Neuron (in vitro differentiated cells): ENCODE measurements at regions not wholly inside any gene's neighbourhood (a gene's known extent, or its start where the extent isn't known, plus 50 kb on each side); places are given as distances from the start of the nearest gene placed in this dataset.

Experiments used
- H2AFZ ChIP-seq: one replicate; pipeline ENCODE4 v1.6.1; 2013; ENCODE audit warnings: low read depth, mild to moderate bottlenecking, inconsistent platforms, low read length, moderate library complexity
- H3K27me3 ChIP-seq: one replicate; pipeline ENCODE4 v1.6.1; 2013; ENCODE audit warnings: low read length; ENCODE audit not compliant: insufficient read depth
- H3K36me3 ChIP-seq: one replicate; pipeline ENCODE4 v1.6.1; 2013; ENCODE audit warnings: low read length; ENCODE audit not compliant: insufficient read depth
- H3K4me1 ChIP-seq: one replicate; pipeline ENCODE4 v1.6.1; 2013; ENCODE audit warnings: low read length; ENCODE audit not compliant: insufficient read depth
- H3K4me3 ChIP-seq: 2 replicates; pipeline ENCODE4 v1.5.1; 2013; ENCODE audit warnings: mild to moderate bottlenecking, low read length, moderate library complexity
- H3K9me3 ChIP-seq: one replicate; pipeline ENCODE4 v1.6.1; 2013; ENCODE audit warnings: low read length

DNA sequence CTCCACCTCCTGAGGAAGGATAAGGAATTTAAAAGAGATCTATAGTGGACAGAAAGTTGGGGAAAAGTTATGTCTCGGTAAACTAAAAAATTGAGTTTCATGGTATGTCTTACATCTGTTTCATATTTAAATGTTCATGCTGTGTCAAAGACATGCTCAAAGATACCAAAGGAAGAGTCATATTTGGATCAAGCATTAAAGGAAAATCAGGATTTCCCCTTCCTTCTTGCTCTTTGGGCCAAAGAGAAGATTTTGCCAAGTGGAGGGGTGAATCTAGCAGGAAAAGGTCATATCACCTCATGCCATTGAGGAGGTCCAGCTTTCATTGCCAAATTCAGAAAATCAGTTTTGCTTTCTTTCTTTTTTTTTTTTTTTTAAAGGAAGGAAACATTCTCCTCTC is 192.4 kb downstream of the OGFRL1 start:
- Histone ChIP-seq H3K4me1 (peaks cover 43% of the 10 kb centered on the region), H3K9me3 (no peaks in the 10 kb centered on the region), H3K4me3 (no peak overlapping the region), H3K36me3 (no peaks in the 10 kb centered on the region), H2AFZ (no peak overlapping the region), H3K27me3 (no peaks in the 10 kb centered on the region)

DNA sequence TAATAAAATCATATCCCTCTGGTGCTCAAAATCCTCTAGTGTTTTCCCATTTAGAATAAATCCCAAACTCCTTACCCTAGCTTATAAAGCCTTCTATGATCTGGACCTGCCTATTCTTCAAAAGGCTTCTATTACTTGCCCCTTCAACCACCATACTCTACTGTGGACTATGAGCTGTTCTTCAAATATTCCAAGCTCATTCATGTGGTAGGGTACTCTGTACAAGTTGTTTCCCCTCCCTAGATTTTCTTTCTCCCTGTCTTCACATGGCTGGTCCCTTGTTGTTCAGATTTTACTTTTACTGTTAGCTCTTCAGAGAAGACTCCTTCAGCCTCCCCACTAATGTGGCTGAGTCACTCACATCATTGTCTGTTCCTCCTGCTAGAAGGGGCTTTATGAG is 193.2 kb downstream of the OGFRL1 start:
- peaks cover 43% of the 10 kb centered on the region for H3K4me1 ChIP-seq
- H3K9me3 ChIP-seq: no peaks in the 10 kb centered on the region
- H2AFZ ChIP-seq: no peak overlapping the region
- no peaks in the 10 kb centered on the region for H3K36me3 ChIP-seq
- H3K27me3 ChIP-seq: no peaks in the 10 kb centered on the region
- H3K4me3 ChIP-seq: no peak overlapping the region

DNA sequence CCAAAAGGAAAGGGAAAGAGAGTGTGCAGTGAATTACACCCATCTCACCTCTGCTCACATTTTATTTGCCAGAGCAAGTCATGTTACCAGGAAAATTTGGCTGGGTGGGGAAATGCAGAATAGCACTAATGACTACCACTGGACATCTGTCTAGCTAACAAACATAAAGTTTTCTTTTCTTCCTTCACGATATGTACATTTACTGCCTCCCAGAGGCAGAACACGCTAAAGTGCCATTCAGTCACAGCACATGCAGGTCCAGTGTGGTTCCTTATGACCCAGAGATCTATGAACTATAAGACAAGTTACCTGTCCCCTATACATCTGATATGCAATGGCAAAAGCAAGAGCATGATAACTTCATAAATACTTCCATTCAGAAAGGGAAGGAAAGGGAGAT is 194.1 kb downstream of the OGFRL1 start:
- Histone ChIP-seq H3K27me3 (no peaks in the 10 kb centered on the region), H3K36me3 (no peaks in the 10 kb centered on the region), H3K9me3 (no peaks in the 10 kb centered on the region), H3K4me3 (no peak overlapping the region), H2AFZ (no peak overlapping the region), H3K4me1 (peaks cover 39% of the 10 kb centered on the region)

DNA sequence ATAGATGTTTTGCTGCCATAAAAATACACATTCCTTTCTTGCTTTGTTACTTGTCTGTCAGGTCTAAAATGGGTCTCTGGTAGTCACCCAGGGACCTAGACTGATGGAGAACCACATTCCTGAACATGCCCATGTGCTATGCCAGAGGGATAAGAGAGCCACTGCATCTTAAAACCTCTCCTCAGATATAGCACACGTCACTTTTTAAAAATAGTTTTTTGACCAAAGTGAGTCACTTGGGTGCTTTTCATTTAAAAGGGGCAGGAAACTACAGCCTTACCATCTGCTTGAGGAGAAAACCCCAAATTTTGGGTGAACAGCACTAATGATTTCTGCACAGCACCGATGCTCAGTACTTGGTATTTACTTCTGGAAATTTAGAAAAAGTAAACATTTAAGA is 197.8 kb downstream of the OGFRL1 start:
- H3K9me3 ChIP-seq: no peaks in the 10 kb centered on the region
- no peaks in the 10 kb centered on the region for H3K27me3 ChIP-seq
- no peak overlapping the region for H3K4me3 ChIP-seq
- peaks cover 16% of the 10 kb centered on the region for H3K4me1 ChIP-seq
- H2AFZ ChIP-seq: no peak overlapping the region
- H3K36me3 ChIP-seq: no peaks in the 10 kb centered on the region

DNA sequence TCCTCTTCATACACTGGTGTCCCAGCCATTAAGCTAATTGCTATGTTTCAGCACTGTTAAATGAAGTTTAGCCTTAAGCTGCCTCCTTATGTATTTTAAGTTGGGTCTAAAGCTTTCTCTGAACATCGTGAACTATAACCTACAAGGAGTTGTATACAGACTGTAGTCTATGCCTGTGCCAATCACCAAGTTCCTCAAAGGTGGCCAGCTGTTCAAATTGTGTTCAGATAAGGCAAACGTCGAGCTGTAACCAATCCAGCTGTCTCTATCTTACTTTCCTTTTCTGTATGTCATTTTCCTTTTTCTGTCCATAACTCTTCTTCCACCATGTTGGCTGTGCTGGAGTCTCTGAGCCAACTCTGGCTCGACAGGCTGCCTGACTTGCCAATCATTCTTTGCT is 199.6 kb downstream of the OGFRL1 start:
- no peak overlapping the region for H2AFZ ChIP-seq
- H3K36me3 ChIP-seq: no peaks in the 10 kb centered on the region
- no peak overlapping the region for H3K4me3 ChIP-seq
- no peaks in the 10 kb centered on the region for H3K27me3 ChIP-seq
- H3K9me3 ChIP-seq: no peaks in the 10 kb centered on the region
- peaks cover 9% of the 10 kb centered on the region for H3K4me1 ChIP-seq

DNA sequence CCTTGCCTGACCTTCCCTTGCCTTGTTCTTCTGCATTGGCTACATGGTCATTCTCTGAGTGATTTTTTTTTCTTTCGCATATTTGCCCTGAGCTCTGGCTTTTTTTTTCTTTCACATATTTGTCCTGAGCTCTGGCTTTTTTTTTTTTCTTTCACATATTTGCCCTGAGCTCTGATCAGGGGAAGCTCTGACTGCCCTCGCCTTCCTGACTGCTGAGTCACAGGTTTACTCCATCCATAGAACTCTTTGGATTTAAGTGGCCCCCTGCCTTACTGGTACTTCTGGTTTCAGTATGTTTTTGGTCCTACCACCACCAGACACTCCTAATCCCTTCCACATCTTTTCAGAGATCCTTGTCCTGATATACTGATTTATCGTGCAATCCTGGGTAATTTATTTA is 201.1 kb downstream of the OGFRL1 start:
- Histone ChIP-seq H3K36me3 (no peaks in the 10 kb centered on the region), H3K9me3 (no peaks in the 10 kb centered on the region), H2AFZ (no peak overlapping the region), H3K4me1 (peaks cover 9% of the 10 kb centered on the region), H3K4me3 (no peak overlapping the region), H3K27me3 (no peaks in the 10 kb centered on the region)

DNA sequence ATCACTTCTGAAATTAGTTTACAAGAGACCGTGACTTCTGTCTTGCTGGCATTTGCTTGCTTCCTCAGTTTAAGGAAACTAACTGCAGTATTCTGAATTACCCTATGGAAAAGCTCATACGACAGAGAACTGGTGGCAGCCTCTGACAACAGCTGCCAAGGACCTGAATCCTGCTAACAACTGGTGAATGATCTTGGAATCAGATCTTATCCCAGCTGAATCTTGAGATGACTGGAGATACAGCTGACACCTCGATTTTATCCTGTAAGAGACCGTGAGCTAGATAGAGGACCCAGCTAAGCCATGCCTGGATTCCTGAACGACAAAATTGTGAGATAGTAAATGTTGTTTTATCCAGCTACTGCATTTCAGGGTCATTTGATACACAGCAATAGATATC is 202.3 kb downstream of the OGFRL1 start:
- Histone ChIP-seq H3K27me3 (no peaks in the 10 kb centered on the region), H3K9me3 (no peaks in the 10 kb centered on the region), H3K4me1 (peaks cover 10% of the 10 kb centered on the region), H3K4me3 (no peak overlapping the region), H3K36me3 (no peaks in the 10 kb centered on the region), H2AFZ (no peak overlapping the region)

DNA sequence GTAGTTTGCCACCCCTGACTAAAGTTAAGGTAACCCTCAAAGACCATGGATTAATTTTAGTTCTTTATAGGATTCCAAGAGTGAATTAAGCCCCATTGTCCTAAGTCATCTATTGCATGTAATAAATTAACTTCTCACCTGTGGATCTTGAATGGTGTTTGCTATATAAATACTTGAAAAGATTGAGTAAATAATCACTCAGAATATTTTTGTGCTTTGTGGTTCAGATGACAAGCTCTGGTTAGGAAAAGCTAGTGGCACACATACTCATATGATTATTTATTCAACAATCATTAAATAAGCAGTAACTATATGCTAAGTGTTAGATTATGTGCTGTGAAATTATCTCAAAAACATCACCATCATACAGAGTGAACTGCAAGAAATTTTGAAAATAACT is 203.2 kb downstream of the OGFRL1 start:
- Histone ChIP-seq H3K4me1 (peaks cover 12% of the 10 kb centered on the region), H3K36me3 (no peaks in the 10 kb centered on the region), H3K4me3 (no peak overlapping the region), H2AFZ (no peak overlapping the region), H3K27me3 (no peaks in the 10 kb centered on the region), H3K9me3 (no peaks in the 10 kb centered on the region)

DNA sequence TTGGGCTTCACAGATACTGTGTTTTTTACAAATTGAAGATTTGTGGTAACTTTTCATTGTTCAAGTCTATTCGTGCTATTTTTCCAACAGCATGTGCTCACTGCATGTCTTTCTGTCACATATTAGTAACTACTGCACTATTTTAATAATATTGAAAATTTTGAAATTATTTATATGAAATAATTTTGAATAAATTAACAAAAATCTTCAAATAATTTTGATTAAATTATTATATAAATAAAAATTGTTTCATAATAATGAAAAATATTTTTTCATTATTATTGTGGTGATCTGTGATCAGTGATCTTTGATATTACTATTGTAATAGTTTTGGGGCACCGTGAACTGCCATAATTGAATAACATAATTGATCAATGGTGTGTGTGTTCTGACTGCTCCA is 204.1 kb downstream of the OGFRL1 start:
- H3K4me1 ChIP-seq: peaks cover 12% of the 10 kb centered on the region
- H2AFZ ChIP-seq: no peak overlapping the region
- H3K36me3 ChIP-seq: no peaks in the 10 kb centered on the region
- H3K9me3 ChIP-seq: no peaks in the 10 kb centered on the region
- no peaks in the 10 kb centered on the region for H3K27me3 ChIP-seq
- H3K4me3 ChIP-seq: no peak overlapping the region

DNA sequence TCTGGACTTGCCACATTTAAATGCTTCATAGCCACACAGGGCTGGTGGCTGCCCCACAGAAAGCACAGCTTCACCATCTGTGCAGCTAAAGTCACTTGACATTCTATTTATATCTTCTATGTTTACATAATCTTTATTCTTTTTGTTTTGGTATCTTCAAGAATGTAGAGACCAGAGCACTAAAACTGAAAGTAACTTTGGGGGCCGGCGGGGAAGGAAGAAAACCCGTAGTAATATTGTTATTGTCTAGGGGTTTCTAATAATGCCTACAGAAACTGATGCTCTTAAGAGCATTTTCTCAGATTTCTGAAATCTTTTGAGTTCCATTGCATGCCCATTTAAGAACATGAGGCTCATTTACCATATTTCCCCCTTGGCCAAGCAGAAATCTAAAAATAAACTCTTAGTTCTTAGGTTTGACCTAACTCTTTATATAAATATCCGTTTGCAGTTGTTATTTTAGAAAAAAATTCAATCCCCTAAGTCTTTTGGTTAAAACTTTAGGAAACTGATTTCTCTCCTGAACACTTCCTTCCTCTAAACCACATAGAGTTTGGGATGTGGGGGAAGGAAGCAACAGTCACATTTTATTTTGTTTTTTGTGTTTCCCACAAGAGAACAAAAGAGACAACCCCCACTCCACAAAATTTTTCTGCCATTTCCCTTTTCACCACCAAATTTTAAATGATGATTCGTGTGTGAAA is 207.6 kb downstream of the OGFRL1 start:
- Histone ChIP-seq H3K9me3 (no peaks in the 10 kb centered on the region), H3K27me3 (no peaks in the 10 kb centered on the region), H3K36me3 (no peaks in the 10 kb centered on the region), H2AFZ (no peak overlapping the region), H3K4me3 (no peak overlapping the region), H3K4me1 (peaks cover 3% of the 10 kb centered on the region)

DNA sequence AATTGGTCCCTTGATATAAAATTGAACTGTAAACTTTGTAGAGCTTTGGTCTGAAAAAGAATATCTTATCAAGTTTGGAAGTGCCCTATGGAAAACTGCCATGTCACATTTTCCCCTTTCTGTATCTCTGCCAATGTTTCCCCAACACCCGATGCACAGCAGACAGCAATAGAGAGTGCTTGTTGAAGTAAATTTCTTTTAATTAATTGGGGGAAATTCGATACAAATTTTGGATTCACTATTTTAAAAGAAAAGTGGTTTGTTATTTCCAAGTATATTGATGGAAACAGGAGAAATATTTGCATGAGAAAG is 208.1 kb downstream of the OGFRL1 start:
- no peaks in the 10 kb centered on the region for H3K9me3 ChIP-seq
- H3K27me3 ChIP-seq: no peaks in the 10 kb centered on the region
- H3K4me3 ChIP-seq: no peak overlapping the region
- H3K4me1 ChIP-seq: peaks cover 3% of the 10 kb centered on the region
- H2AFZ ChIP-seq: no peak overlapping the region
- H3K36me3 ChIP-seq: no peaks in the 10 kb centered on the region

DNA sequence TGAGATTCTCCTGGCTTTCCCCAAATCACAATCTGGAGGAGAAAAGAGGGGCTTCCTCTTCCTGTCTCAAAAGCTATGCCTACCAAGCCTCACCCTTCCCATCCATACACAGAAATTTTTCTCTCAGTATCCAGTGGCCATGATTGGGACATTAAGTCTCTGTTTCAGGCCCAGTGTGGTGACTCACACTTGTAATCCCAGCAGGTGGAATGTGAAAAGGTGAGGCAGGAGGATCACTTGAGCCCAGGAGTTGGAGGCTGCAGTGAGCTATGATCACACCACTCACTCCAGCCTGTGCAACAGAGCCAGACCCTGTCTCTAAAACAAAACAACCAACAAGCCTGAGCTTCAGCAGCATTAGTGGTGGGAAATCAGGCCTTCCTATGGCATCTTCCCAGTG is 210.0 kb downstream of the OGFRL1 start:
- Histone ChIP-seq H3K4me1 (peaks cover 3% of the 10 kb centered on the region), H3K4me3 (no peak overlapping the region), H3K9me3 (no peaks in the 10 kb centered on the region), H3K36me3 (no peaks in the 10 kb centered on the region), H3K27me3 (no peaks in the 10 kb centered on the region), H2AFZ (no peak overlapping the region)

DNA sequence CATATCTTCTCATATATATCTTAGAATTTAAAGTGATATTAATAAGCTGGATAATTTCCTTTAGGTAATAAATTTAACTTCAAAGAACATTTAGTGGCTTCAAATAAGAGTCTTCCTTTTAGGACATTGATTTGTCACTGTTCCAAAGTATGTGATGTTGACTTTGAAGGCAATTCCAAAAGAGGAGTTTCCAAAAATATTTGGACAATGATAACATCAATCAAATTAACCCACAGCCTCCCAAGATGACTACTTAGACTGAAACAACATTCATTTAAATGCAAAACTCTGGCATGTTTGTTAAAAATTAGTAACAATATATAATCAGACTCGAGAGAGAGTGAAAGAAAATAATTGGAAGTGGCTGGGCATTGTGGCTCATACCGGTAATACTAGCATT is 211.1 kb downstream of the OGFRL1 start:
- peaks cover 3% of the 10 kb centered on the region for H3K4me1 ChIP-seq
- H3K9me3 ChIP-seq: no peaks in the 10 kb centered on the region
- no peaks in the 10 kb centered on the region for H3K36me3 ChIP-seq
- H3K27me3 ChIP-seq: no peaks in the 10 kb centered on the region
- H3K4me3 ChIP-seq: no peak overlapping the region
- no peak overlapping the region for H2AFZ ChIP-seq

DNA sequence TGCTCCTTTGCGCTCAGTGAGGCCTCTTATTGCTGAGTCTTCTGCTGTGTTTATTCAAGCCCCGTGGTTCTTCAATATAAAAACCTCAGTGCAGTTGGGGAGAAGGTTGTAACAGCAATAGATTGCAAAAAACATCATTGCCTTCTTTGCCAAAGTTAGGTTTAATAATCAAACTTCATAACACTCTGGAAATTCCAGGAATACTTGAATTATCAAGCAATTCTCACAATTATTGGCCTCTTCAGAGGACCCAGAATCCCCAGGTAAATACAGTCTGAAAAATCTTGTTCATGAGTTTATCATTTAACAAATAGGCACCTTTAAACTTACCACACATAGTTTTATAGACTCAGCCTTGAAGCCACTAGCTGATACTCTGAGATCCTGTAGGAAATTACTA is 213.6 kb downstream of the OGFRL1 start:
- no peaks in the 10 kb centered on the region for H3K9me3 ChIP-seq
- no peaks in the 10 kb centered on the region for H3K36me3 ChIP-seq
- no peak overlapping the region for H3K4me3 ChIP-seq
- H3K4me1 ChIP-seq: peaks cover 4% of the 10 kb centered on the region
- no peaks in the 10 kb centered on the region for H3K27me3 ChIP-seq
- H2AFZ ChIP-seq: no peak overlapping the region
